ENCODE measurements at regions not wholly inside any gene's neighbourhood (a gene's known extent, or its start where the extent isn't known, plus 50 kb on each side); places are given as distances from the start of the nearest gene placed in this dataset.

GRCh38 chr1:47696737-47697441, 259.0 kb downstream of the FOXD2 start:
- peak in 16 of 56 donors; percentile 7 to 52 (median 38) for DNase-seq

- no peak for DNase-seq
Measured at GRCh38 chr1:47697616-47698335, 259.9 kb downstream of the FOXD2 start.

DNA sequence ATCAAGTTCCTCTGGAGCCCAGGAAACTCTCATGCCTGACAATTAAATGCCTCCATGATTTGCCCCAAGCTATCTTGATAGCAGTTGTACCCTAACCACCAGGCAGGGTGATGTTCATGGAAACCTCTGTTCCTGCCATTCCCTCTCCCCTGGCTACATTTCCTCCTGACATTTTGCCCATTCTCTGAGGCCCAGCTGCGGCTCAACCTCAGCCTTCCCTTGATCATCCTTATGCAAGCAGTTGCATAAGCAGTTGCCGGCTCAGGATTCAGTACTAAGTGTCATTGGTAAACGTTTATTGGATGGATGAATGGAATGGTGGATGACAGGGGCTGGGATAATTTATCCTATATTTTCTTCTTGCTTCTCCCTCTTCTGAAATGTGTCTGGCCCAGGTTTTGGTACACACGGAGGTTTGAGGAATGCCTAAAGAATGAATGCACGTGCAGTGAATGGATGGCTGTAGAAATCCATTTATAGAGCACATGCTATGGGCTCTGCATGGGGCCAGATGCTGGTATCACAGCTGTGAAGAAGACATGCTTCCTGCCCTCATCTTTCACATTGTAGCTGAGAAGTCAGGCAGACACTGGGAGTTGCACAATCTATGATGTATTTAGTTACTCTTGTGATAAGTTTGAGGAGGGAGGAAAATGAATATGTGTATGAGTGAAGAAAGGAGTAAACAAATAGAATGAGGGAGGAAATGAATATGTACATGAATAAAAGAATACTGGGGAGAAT, 261.8 kb downstream of the FOXD2 start:
- DNase-seq = no peak

- DNase-seq = no peak
Measured at GRCh38 chr1:47701283-47701682, 263.4 kb downstream of the FOXD2 start.

DNA sequence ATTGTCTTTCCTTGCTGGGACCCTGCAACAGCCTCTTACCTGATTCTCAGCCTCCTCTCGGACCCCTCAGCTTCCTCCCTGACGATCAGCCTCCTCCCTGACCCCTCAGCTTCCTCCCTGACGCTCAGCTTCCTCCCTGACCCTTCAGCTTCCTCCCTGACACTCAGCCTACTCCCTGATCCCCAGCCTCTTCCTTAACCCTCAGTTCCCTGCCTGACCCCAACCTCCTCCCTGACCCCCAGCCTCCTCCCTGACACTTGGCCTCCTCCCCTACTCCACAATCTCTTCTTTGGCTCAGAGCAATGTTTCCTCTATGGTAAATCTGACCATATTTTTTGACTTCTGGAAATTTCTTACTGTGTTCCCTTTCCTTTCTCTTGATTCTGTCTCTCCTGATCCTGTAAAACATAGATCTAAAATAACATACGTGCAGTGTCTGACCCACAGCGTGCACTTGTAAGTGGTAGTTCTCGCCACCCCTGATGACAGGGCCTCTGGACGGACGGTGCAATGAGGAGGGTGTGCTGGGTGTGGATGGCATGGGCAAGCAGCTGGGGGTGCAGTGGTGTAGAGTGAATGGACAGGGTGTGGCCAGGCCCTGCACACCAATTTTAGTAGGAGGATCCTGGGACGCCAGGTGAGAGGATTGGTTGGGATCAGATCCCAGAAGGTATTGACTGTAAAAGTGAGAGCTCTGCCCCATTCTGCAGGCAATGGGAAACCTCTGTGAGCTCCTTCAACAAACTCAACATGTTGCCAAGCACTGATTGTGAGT, 264.1 kb downstream of the FOXD2 start:
- DNase-seq = no peak

- DNase-seq = no peak
Measured at GRCh38 chr1:47703156-47703825, 265.4 kb downstream of the FOXD2 start.

DNA sequence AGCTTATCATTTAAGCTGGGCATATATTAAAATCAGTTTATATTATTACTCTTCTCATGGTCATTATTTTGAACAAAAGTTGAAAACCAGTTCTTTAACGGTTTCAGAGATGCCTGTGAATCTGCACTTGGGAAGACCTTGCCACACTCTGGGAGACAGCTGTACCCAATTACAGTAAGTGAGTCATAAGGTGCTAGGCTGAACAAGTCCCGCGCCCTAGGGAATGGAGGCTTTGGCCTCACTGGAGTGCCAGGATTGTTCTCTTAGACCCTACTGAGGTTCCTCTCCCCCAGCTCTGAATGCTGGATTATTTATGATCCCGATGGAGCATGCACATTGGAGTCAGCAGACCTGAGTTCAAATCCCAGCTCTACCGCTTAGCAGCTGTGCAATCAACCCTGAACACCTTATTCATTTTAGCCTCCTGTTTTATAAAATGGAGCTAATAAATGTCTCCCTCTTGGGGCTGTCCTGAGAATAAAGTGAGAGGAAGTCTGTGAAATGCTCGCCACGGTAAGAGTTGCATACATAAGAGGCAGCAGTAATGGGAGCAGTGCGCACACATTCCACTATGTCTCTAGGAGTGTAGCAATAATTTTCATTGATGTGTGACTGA, 266.2 kb downstream of the FOXD2 start:
- DNase-seq = no peak

DNA sequence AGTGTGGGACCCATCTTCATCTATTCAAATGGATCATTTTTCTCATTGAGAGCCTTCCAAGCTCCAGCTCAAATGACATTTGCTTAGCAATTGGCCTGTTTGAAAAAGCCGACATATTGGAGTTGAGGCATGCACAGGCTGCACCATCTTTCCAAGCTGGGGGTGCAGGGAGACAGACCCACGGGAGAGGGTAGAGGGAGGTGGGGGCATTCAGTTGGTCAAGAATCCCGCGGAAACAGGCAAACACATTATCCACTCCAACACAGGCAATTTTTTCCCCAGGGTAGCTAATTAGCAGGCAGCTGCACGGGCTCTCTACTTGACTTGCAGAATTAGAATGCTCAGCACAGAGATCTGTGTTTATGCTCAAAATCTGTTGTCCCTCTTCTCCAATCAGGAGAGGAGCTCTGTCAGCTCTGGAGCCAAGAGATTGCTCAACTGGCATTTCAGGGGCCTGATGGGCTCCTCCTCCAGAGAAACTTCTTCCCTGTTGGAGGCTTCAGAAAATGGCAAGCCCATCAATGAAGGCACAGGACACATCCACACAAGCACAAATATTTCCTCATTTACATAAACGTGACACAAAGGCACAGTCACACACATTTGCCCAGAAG, 267.8 kb downstream of the FOXD2 start:
- no peak for DNase-seq

- DNase-seq = no peak
Measured at GRCh38 chr1:47707503-47707902, 269.7 kb downstream of the FOXD2 start.

- no peak for DNase-seq
Measured at GRCh38 chr1:47708019-47708535, 270.2 kb downstream of the FOXD2 start.

DNA sequence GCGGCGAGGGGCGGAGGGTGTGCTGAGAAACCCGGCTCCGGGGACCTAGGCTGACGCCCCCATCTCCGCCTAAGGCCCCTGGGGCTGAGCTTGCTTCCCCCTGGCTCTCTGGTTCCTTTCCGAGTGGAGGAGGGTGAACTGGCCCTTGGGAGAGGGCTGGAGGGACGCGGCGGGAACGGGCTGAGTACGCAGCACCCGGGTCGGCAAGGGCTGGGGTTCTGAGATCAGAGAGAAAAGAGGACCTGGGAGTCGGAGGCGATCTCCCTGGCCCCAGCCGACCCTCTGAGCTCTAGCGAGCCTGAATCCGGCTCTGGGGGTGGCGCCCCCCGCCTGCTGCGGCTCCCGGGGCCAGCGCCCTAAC, 270.8 kb downstream of the FOXD2 start:
- DNase-seq = peak in 1 of 56 donors; percentile 42

- peak in 5 of 56 donors; percentile 7 to 48 (median 30) for DNase-seq
Measured at GRCh38 chr1:47709019-47709871, 271.4 kb downstream of the FOXD2 start.

DNA sequence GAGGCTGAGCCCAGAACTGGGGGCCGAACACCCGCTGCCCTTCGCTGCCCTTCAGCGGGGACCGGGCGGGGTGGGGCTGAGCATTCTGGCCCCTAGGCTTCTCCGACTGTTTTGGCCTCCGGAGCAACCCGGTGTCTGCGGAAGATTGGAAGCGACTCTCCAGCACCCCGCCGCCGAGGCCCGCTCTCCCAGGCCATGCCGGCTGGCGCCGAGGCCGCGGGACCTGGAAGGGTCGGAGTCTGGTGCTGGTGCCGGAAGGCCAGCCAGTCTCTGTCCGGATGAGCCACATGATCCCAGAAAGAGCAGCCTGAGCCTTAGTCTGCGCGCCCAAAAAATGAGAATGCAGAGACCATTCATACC, 272.0 kb downstream of the FOXD2 start:
- DNase-seq = peak in 2 of 56 donors; percentile 11 to 14

DNA sequence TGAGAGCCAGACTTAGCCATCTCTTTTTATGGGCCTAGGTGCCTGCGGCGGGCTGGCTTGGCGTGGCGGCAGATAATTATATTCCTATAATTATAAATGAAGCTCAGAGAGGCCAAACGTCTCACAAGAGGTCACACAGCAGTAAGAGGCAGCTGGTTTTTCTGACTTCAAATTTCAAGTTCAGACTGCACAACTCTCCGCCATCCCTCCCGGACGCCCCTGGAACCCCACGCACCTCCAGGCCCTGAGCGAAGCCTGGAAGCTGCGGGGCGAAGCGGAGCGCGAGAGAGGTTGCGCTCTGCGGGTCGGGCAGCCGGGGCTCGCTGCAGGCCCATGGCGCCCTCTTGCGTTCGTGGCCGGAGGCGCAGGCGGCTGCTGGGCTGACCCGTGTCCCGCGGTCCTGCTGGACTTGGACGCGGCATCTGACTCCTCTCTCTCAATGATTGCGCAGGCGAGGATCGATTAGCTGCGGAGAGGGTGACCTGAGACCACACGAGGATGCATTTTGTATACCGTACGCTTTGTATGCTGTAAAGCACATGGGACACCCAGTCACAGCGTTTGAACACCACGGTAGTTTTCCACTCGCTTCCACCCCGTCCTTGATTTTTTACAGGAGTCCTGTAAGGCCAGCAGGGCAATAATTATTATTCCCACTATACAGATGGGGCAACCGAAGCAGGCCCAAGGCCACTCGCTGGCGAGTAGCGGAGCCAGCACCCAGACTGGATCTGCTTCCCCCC, 272.7 kb downstream of the FOXD2 start:
- DNase-seq = peak in 36 of 56 donors; percentile 8 to 77 (median 35)

Measured in amygdala (tissue), 56 donors.